Thyroid gland (tissue), 4 donors: ENCODE measurements at regions not wholly inside any gene's neighbourhood (a gene's known extent, or its start where the extent isn't known, plus 50 kb on each side); places are given as distances from the start of the nearest gene placed in this dataset.

Experiments
- POLR2A ChIP-seq, 2 donors: fragments of 450-650 bp; IDR thresholded peaks; one replicate each; pipeline ENCODE4 v1.6.1; 2017; ENCODE audit warnings: antibody characterized with exemption in 2 of 2, mild to moderate bottlenecking in 2 of 2, moderate library complexity in 1 of 2
- TF ChIP-seq, protein P1 (sequence below), 6 experiments: fragments of 200-600 bp in 3 of 6; fragments of 450-650 bp in 3 of 6; sonication (generic) in 3 of 6; IDR thresholded peaks; one replicate each; pipeline ENCODE4 v1.5.1; 2016 to 2019; ENCODE audit warnings: antibody characterized with exemption in 6 of 6, mild to moderate bottlenecking in 2 of 6, inconsistent platforms in 1 of 6, moderate library complexity in 1 of 6

DNA sequence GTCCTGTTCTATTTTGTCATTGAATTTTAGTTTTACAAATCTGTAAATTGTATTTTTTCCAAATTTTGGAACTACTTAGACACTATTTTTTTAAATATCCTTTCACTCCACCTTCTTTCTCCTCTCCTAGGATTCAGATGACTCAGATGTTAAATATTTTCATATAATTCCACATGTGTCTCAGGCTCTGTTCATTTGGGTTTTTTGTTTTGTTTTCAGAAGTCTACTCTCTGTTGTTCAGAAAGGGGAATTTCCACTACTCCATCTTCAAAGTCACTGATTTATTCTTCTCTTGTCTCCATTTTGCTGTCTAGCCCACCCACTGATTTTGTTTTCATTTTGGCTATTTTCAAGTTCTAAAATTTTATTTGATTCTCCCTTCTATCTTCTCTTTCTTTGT lies 264.0 kb upstream of the SLIT2 start:
- TF ChIP-seq, protein P1, sequence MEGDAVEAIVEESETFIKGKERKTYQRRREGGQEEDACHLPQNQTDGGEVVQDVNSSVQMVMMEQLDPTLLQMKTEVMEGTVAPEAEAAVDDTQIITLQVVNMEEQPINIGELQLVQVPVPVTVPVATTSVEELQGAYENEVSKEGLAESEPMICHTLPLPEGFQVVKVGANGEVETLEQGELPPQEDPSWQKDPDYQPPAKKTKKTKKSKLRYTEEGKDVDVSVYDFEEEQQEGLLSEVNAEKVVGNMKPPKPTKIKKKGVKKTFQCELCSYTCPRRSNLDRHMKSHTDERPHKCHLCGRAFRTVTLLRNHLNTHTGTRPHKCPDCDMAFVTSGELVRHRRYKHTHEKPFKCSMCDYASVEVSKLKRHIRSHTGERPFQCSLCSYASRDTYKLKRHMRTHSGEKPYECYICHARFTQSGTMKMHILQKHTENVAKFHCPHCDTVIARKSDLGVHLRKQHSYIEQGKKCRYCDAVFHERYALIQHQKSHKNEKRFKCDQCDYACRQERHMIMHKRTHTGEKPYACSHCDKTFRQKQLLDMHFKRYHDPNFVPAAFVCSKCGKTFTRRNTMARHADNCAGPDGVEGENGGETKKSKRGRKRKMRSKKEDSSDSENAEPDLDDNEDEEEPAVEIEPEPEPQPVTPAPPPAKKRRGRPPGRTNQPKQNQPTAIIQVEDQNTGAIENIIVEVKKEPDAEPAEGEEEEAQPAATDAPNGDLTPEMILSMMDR (IDR thresholded peaks at IDR 0.05), result no peak
- TF ChIP-seq POLR2A (IDR thresholded peaks at IDR 0.05), result no peak
